Liver (tissue), 8 donors: ENCODE measurements at regions not wholly inside any gene's neighbourhood (a gene's known extent, or its start where the extent isn't known, plus 50 kb on each side); places are given as distances from the start of the nearest gene placed in this dataset.

Source experiments
- DNase-seq: peaks from one replicate; pipeline ENCODE4 v3.0.0-alpha.2; 2017; ENCODE audit warnings: low spot score
- H3K27ac ChIP-seq, 2 donors: one replicate each; pipeline ENCODE4 v1.7.0; 2013; ENCODE audit warnings: inconsistent platforms in 2 of 2, low read length in 2 of 2, control low read depth in 1 of 2, low read depth in 1 of 2, mild to moderate bottlenecking in 1 of 2
- H3K27me3 ChIP-seq, 4 donors: one replicate each; pipeline versions ENCODE4 v1.6.1 to v1.7.0; 2013; ENCODE audit warnings: low read length in 3 of 4, inconsistent platforms in 1 of 4, mild to moderate bottlenecking in 1 of 4, moderate library complexity in 1 of 4; ENCODE audit not compliant: control insufficient read depth in 4 of 4, insufficient read depth in 4 of 4
- H3K36me3 ChIP-seq, 4 donors: one replicate each; pipeline versions ENCODE4 v1.6.1 to v1.7.0; 2013; ENCODE audit warnings: low read length in 3 of 4, mild to moderate bottlenecking in 3 of 4, low read depth in 1 of 4, moderate library complexity in 1 of 4; ENCODE audit not compliant: control insufficient read depth in 4 of 4, insufficient read depth in 3 of 4
- H3K4me1 ChIP-seq, 4 donors: one replicate each; pipeline versions ENCODE4 v1.6.1 to v1.7.0; 2013; ENCODE audit warnings: low read length in 3 of 4, mild to moderate bottlenecking in 3 of 4, moderate library complexity in 1 of 4; ENCODE audit not compliant: control insufficient read depth in 4 of 4, insufficient read depth in 4 of 4
- H3K4me3 ChIP-seq, 3 donors: one replicate each; pipeline versions ENCODE4 v1.6.1 to v1.7.0; 2013; ENCODE audit warnings: low read length in 3 of 3, control low read depth in 1 of 3, low read depth in 1 of 3, mild to moderate bottlenecking in 1 of 3
- H3K9ac ChIP-seq, 2 donors: one replicate each; pipeline ENCODE4 v1.7.0; 2013; ENCODE audit warnings: low read length in 2 of 2, mild to moderate bottlenecking in 2 of 2, moderate library complexity in 2 of 2, control low read depth in 1 of 2, low read depth in 1 of 2
- H3K9me3 ChIP-seq, 4 donors: one replicate each; pipeline versions ENCODE4 v1.6.1 to v1.7.0; 2013; ENCODE audit warnings: low read length in 3 of 4; ENCODE audit not compliant: control insufficient read depth in 4 of 4
- EGR1 ChIP-seq, 2 donors: IDR thresholded peaks; 2 replicates each; pipeline ENCODE4 v1.6.1; 2016 to 2018; ENCODE audit warnings: antibody characterized with exemption in 2 of 2, low read depth in 2 of 2
- FOXA1 ChIP-seq: IDR thresholded peaks from 2 replicates; pipeline ENCODE4 v1.6.1; 2016; ENCODE audit warnings: antibody characterized with exemption
- FOXA2 ChIP-seq: IDR thresholded peaks from 2 replicates; pipeline ENCODE4 v1.6.1; 2016; ENCODE audit warnings: antibody characterized with exemption
- GABPA ChIP-seq, 2 donors: IDR thresholded peaks in 1 of 2; conservative IDR thresholded peaks in 1 of 2; 2 replicates each; pipeline ENCODE4 v1.6.1; 2016; ENCODE audit warnings: antibody characterized with exemption in 2 of 2, mild to moderate bottlenecking in 1 of 2, moderate library complexity in 1 of 2
- HNF4A ChIP-seq, 2 donors: conservative IDR thresholded peaks; 2 replicates each; pipeline ENCODE4 v1.6.1; 2016; ENCODE audit warnings: antibody characterized with exemption in 2 of 2, mild to moderate bottlenecking in 2 of 2
- HNF4G ChIP-seq: IDR thresholded peaks from 2 replicates; pipeline ENCODE4 v1.6.1; 2016; ENCODE audit warnings: antibody characterized with exemption
- JUND ChIP-seq, 2 donors: IDR thresholded peaks; 2 replicates each; pipeline ENCODE4 v1.6.1; 2016; ENCODE audit warnings: antibody characterized with exemption in 2 of 2
- NR2F2 ChIP-seq: IDR thresholded peaks from 2 replicates; pipeline ENCODE4 v1.6.1; 2016; ENCODE audit warnings: antibody characterized with exemption
- RAD21 ChIP-seq, 2 donors: IDR thresholded peaks; 2 replicates each; pipeline ENCODE4 v1.6.1; 2016; ENCODE audit warnings: antibody characterized with exemption in 2 of 2, mild to moderate bottlenecking in 2 of 2
- RXRA ChIP-seq, 2 donors: IDR thresholded peaks; 2 replicates each; pipeline ENCODE4 v1.6.1; 2017 to 2018; ENCODE audit warnings: antibody characterized with exemption in 2 of 2, mild to moderate bottlenecking in 1 of 2
- SP1 ChIP-seq: IDR thresholded peaks from 2 replicates; pipeline ENCODE4 v1.6.1; 2018; ENCODE audit warnings: antibody characterized with exemption, mild to moderate bottlenecking
- TAF1 ChIP-seq: conservative IDR thresholded peaks from 2 replicates; pipeline ENCODE4 v1.6.1; 2016; ENCODE audit warnings: antibody characterized with exemption, mild to moderate bottlenecking
- YY1 ChIP-seq: IDR thresholded peaks from 2 replicates; pipeline ENCODE4 v1.6.1; 2016; ENCODE audit warnings: antibody characterized with exemption, mild to moderate bottlenecking
- WGBS: extraction: QIAGEN DNeasy Blood & Tissue Kit; methylation state at CpG from one replicate; pipeline ENCODE4 v1.1.7; 2013; 5-methylcytosine and 5-hydroxymethylcytosine counted together
- TF ChIP-seq, protein P1 (sequence below): IDR thresholded peaks from 2 replicates; pipeline ENCODE4 v1.6.1; 2016; ENCODE audit warnings: antibody characterized with exemption
- TF ChIP-seq, protein P2 (sequence below): fragments of 150-350 bp; IDR thresholded peaks from 2 replicates; pipeline ENCODE4 v1.5.1; 2017; ENCODE audit warnings: improper control_type of control experiment, low read depth, low read length; ENCODE audit not compliant: missing input control
- TF ChIP-seq, protein P3 (sequence below): IDR thresholded peaks from 2 replicates; pipeline ENCODE4 v1.6.1; 2016; ENCODE audit warnings: antibody characterized with exemption
- TF ChIP-seq, protein P4 (sequence below): IDR thresholded peaks from 2 replicates; pipeline ENCODE4 v1.6.1; 2016; ENCODE audit warnings: antibody characterized with exemption
- TF ChIP-seq, protein P5 (sequence below): IDR thresholded peaks from 2 replicates; pipeline ENCODE4 v1.6.1; 2016; ENCODE audit warnings: antibody characterized with exemption, mild to moderate bottlenecking
- donor health status: healthy.
- donor health status: healthy.
- donor health status: healthy.
- donor health status: healthy.
- donor health status: healthy.

DNA sequence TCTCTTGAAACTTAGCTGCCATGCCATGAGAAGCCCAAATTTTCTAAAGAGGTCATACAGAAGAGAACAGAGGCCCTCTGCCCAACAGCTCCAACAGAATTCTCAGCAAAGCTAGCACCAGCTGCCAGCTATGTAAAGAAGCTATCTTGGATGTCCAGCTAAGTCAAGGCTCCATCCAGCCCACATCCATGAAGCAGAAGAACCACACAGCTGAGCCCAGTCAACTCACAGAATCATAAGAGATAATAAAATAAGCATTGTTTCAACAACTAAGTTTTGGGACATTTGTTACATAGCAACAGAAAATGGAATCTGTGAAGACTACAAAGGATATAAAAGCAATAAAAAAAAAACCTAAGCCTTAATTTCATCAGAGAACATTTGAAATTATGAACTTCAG, 434.3 kb downstream of the TXNL1 start:
- TF ChIP-seq NR2F2 (no peak), JUND (IDR thresholded peaks at IDR 0.05) (no peak), TAF1 (no peak), FOXA2 (no peak), GABPA (IDR thresholded peaks at IDR 0.05 in 1 of 2, conservative IDR thresholded peaks at IDR 0.05 in 1 of 2) (no peak), RXRA (IDR thresholded peaks at IDR 0.05) (no peak), HNF4G (no peak), FOXA1 (no peak), EGR1 (IDR thresholded peaks at IDR 0.05; ENCODE audit: low read depth in 2 of 2) (no peak), RAD21 (IDR thresholded peaks at IDR 0.05) (no peak), SP1 (no peak), YY1 (no peak), HNF4A (conservative IDR thresholded peaks at IDR 0.05) (no peak)
- TF ChIP-seq, protein P1, sequence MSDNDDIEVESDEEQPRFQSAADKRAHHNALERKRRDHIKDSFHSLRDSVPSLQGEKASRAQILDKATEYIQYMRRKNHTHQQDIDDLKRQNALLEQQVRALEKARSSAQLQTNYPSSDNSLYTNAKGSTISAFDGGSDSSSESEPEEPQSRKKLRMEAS: no peak
- TF ChIP-seq, protein P2, sequence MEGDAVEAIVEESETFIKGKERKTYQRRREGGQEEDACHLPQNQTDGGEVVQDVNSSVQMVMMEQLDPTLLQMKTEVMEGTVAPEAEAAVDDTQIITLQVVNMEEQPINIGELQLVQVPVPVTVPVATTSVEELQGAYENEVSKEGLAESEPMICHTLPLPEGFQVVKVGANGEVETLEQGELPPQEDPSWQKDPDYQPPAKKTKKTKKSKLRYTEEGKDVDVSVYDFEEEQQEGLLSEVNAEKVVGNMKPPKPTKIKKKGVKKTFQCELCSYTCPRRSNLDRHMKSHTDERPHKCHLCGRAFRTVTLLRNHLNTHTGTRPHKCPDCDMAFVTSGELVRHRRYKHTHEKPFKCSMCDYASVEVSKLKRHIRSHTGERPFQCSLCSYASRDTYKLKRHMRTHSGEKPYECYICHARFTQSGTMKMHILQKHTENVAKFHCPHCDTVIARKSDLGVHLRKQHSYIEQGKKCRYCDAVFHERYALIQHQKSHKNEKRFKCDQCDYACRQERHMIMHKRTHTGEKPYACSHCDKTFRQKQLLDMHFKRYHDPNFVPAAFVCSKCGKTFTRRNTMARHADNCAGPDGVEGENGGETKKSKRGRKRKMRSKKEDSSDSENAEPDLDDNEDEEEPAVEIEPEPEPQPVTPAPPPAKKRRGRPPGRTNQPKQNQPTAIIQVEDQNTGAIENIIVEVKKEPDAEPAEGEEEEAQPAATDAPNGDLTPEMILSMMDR: no peak
- TF ChIP-seq, protein P3, sequence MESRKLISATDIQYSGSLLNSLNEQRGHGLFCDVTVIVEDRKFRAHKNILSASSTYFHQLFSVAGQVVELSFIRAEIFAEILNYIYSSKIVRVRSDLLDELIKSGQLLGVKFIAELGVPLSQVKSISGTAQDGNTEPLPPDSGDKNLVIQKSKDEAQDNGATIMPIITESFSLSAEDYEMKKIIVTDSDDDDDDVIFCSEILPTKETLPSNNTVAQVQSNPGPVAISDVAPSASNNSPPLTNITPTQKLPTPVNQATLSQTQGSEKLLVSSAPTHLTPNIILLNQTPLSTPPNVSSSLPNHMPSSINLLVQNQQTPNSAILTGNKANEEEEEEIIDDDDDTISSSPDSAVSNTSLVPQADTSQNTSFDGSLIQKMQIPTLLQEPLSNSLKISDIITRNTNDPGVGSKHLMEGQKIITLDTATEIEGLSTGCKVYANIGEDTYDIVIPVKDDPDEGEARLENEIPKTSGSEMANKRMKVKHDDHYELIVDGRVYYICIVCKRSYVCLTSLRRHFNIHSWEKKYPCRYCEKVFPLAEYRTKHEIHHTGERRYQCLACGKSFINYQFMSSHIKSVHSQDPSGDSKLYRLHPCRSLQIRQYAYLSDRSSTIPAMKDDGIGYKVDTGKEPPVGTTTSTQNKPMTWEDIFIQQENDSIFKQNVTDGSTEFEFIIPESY: no peak
- TF ChIP-seq, protein P4, sequence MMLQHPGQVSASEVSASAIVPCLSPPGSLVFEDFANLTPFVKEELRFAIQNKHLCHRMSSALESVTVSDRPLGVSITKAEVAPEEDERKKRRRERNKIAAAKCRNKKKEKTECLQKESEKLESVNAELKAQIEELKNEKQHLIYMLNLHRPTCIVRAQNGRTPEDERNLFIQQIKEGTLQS: no peak
- TF ChIP-seq, protein P5, sequence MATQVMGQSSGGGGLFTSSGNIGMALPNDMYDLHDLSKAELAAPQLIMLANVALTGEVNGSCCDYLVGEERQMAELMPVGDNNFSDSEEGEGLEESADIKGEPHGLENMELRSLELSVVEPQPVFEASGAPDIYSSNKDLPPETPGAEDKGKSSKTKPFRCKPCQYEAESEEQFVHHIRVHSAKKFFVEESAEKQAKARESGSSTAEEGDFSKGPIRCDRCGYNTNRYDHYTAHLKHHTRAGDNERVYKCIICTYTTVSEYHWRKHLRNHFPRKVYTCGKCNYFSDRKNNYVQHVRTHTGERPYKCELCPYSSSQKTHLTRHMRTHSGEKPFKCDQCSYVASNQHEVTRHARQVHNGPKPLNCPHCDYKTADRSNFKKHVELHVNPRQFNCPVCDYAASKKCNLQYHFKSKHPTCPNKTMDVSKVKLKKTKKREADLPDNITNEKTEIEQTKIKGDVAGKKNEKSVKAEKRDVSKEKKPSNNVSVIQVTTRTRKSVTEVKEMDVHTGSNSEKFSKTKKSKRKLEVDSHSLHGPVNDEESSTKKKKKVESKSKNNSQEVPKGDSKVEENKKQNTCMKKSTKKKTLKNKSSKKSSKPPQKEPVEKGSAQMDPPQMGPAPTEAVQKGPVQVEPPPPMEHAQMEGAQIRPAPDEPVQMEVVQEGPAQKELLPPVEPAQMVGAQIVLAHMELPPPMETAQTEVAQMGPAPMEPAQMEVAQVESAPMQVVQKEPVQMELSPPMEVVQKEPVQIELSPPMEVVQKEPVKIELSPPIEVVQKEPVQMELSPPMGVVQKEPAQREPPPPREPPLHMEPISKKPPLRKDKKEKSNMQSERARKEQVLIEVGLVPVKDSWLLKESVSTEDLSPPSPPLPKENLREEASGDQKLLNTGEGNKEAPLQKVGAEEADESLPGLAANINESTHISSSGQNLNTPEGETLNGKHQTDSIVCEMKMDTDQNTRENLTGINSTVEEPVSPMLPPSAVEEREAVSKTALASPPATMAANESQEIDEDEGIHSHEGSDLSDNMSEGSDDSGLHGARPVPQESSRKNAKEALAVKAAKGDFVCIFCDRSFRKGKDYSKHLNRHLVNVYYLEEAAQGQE: no peak
- Histone ChIP-seq H3K27me3 (no peaks in the 10 kb centered on the region), H3K4me1 (no peaks in the 10 kb centered on the region), H3K36me3 (no peaks in the 10 kb centered on the region), H3K9me3 (peaks cover 0 to 3% (median 0%) of the 10 kb centered on the region in 4 donors), H3K4me3 (no peak overlapping the region), H3K27ac (no peak overlapping the region), H3K9ac (no peak overlapping the region)
- DNase-seq: no peak

DNA sequence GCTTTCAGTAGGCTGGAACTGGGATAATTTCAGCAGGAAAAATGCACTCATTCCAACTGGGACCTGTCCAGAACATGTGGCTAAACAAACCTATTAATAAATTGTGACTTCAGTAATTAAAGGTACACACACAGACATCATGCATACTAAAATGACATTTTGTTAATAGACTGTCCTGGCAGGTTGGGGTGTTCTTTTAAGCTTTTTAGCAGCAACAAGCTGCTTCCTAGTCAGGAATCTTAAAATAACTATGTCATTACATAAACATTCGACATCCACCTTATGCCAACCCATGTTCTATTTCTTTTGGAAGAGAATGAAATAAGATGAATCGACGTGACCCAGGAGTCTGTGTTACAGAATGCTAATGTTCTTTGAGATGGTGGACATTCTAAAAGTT, 435.7 kb downstream of the TXNL1 start:
- Histone ChIP-seq H3K9me3 (peaks cover 0 to 3% (median 0%) of the 10 kb centered on the region in 4 donors), H3K9ac (no peak overlapping the region), H3K27ac (no peak overlapping the region), H3K36me3 (no peaks in the 10 kb centered on the region), H3K4me3 (no peak overlapping the region), H3K4me1 (no peaks in the 10 kb centered on the region), H3K27me3 (no peaks in the 10 kb centered on the region)
- TF ChIP-seq YY1 (no peak), TAF1 (no peak), HNF4A (conservative IDR thresholded peaks at IDR 0.05) (no peak), JUND (IDR thresholded peaks at IDR 0.05) (no peak), FOXA2 (no peak), GABPA (IDR thresholded peaks at IDR 0.05 in 1 of 2, conservative IDR thresholded peaks at IDR 0.05 in 1 of 2) (no peak), EGR1 (IDR thresholded peaks at IDR 0.05; ENCODE audit: low read depth in 2 of 2) (no peak), FOXA1 (no peak), NR2F2 (no peak), RAD21 (IDR thresholded peaks at IDR 0.05) (no peak)
- TF ChIP-seq, protein P5: no peak
- TF ChIP-seq, protein P3: no peak
- no peak for DNase-seq
- WGBS: 88% methylated on average over 3 of the region's 3 CpGs
